IMR-90 (cell line): ENCODE measurements at regions not wholly inside any gene's neighbourhood (a gene's known extent, or its start where the extent isn't known, plus 50 kb on each side); places are given as distances from the start of the nearest gene placed in this dataset.
"Not testable (repeated sequence)": the region's sequence is repeated elsewhere in the genome, so short reads cannot be mapped to it uniquely, and the experiment has no call there.

Experiments used
- ATAC-seq: fragments of 200-7000 bp; cut with Tn5 transposase; 2 replicates; pipeline ENCODE4 v1.9.1; 2020; ENCODE audit warnings: low read depth, mild to moderate bottlenecking, moderate library complexity
- BruUV-seq: library from RNA; stranded (reverse); fragments of 400-500 nt; replicated peaks from 2 replicates; lab custom pipeline; 2021; lab: Mats Ljungman, UMichigan
- CTCF ChIA-PET: fragments of 300-600 bp; formaldehyde crosslinking; extraction: SDS; loops from one replicate; lab custom pipeline; 2021; ENCODE audit warnings: antibody characterized with exemption; lab: Yijun Ruan, JAX
- POLR2A ChIA-PET: fragments of 300-600 bp; sonication (Branson Sonifier 250); formaldehyde crosslinking; loops from one replicate; lab custom pipeline; 2022; ENCODE audit warnings: antibody characterized with exemption; ENCODE audit not compliant: unreplicated experiment; lab: Charles Lee
- DNase-seq: peaks from one replicate; pipeline ENCODE4 v3.0.0; 2013
- H2AFZ ChIP-seq: replicated peaks from 2 replicates; pipeline ENCODE3; 2013; ENCODE audit warnings: low read length, mild to moderate bottlenecking; ENCODE audit not compliant: poor library complexity
- H2AK5ac ChIP-seq: 2 replicates; pipeline ENCODE4 v1.6.1; 2013; ENCODE audit warnings: low read depth, low read length, inconsistent platforms
- H2AK9ac ChIP-seq: replicated peaks from 2 replicates; pipeline ENCODE3; 2013; ENCODE audit warnings: mild to moderate bottlenecking, low read depth, low read length, moderate library complexity; ENCODE audit not compliant: poor library complexity
- H2BK120ac ChIP-seq: 2 replicates; pipeline ENCODE4 v1.6.1; 2013; ENCODE audit warnings: low read depth, low read length, inconsistent platforms
- H2BK15ac ChIP-seq: 3 replicates; pipeline ENCODE4 v1.6.1; 2013; ENCODE audit warnings: low read depth, low read length, inconsistent platforms
- H2BK20ac ChIP-seq: 2 replicates; pipeline ENCODE4 v1.6.1; 2013; ENCODE audit warnings: low read depth, mild to moderate bottlenecking, inconsistent platforms, low read length, moderate library complexity
- H2BK5ac ChIP-seq: 2 replicates; pipeline ENCODE4 v1.6.1; 2013; ENCODE audit warnings: mild to moderate bottlenecking, low read depth, low read length, inconsistent platforms; ENCODE audit not compliant: poor library complexity, severe bottlenecking
- H3K14ac ChIP-seq: replicated peaks from 2 replicates; pipeline ENCODE4 v1.6.1; 2013; ENCODE audit warnings: low read depth, low read length, inconsistent platforms
- H3K18ac ChIP-seq: 2 replicates; pipeline ENCODE4 v1.6.1; 2013; ENCODE audit warnings: low read depth, low read length, control low read depth
- H3K23ac ChIP-seq: 2 replicates; pipeline ENCODE4 v1.6.1; 2013; ENCODE audit warnings: low read depth, low read length, inconsistent platforms
- H3K27ac ChIP-seq: 2 replicates; pipeline ENCODE4 v1.5.1; 2013; ENCODE audit warnings: mild to moderate bottlenecking, control low read depth, low read length; ENCODE audit not compliant: insufficient read depth
- H3K27me3 ChIP-seq: 2 replicates; pipeline ENCODE4 v1.6.1; 2013; ENCODE audit warnings: low read length; ENCODE audit not compliant: control insufficient read depth, insufficient read depth
- H3K36me3 ChIP-seq: 2 replicates; pipeline ENCODE4 v1.6.1; 2013; ENCODE audit warnings: low read length, mixed read lengths; ENCODE audit not compliant: control insufficient read depth, insufficient read depth
- H3K4ac ChIP-seq: 2 replicates; pipeline ENCODE4 v1.6.1; 2013; ENCODE audit warnings: low read depth, low read length, inconsistent platforms
- H3K4me1 ChIP-seq: 2 replicates; pipeline ENCODE4 v1.6.1; 2013; ENCODE audit warnings: low read length, mixed read lengths; ENCODE audit not compliant: control insufficient read depth, insufficient read depth
- H3K4me2 ChIP-seq: 2 replicates; pipeline ENCODE4 v1.6.1; 2013; ENCODE audit warnings: low read depth, mild to moderate bottlenecking, control low read depth, low read length, moderate library complexity
- H3K4me3 ChIP-seq: 2 replicates; pipeline ENCODE4 v1.5.1; 2013; ENCODE audit warnings: low read depth, mild to moderate bottlenecking, control low read depth, low read length, moderate library complexity; ENCODE audit not compliant: insufficient read depth
- H3K56ac ChIP-seq: 2 replicates; pipeline ENCODE4 v1.6.1; 2013; ENCODE audit warnings: low read length, inconsistent platforms; ENCODE audit not compliant: insufficient read depth; ENCODE audit errors: extremely low read depth
- H3K79me1 ChIP-seq, 2 experiments: 2 replicates each; pipeline ENCODE4 v1.6.1; 2013; ENCODE audit warnings: low read length in 2 of 2, inconsistent platforms in 1 of 2, low read depth in 1 of 2
- H3K9ac ChIP-seq: 2 replicates; pipeline ENCODE4 v1.6.1; 2013; ENCODE audit warnings: low read depth, low read length, control low read depth
- H3K9me1 ChIP-seq: 2 replicates; pipeline ENCODE4 v1.6.1; 2013; ENCODE audit warnings: low read length, inconsistent platforms; ENCODE audit not compliant: insufficient read depth
- H3K9me3 ChIP-seq: 2 replicates; pipeline ENCODE4 v1.6.1; 2013; ENCODE audit warnings: low read length; ENCODE audit not compliant: control insufficient read depth, insufficient read depth
- H4K20me1 ChIP-seq: 2 replicates; pipeline ENCODE4 v1.6.1; 2013; ENCODE audit warnings: low read length, inconsistent platforms; ENCODE audit not compliant: insufficient read depth
- H4K5ac ChIP-seq: 2 replicates; pipeline ENCODE4 v1.6.1; 2013; ENCODE audit warnings: mild to moderate bottlenecking, low read depth, low read length, control low read depth
- H4K8ac ChIP-seq, 2 experiments: 2 replicates each; pipeline ENCODE4 v1.6.1; 2013; ENCODE audit warnings: low read depth in 2 of 2, low read length in 2 of 2, control low read depth in 1 of 2, inconsistent platforms in 1 of 2
- H4K91ac ChIP-seq: 2 replicates; pipeline ENCODE4 v1.6.1; 2013; ENCODE audit warnings: low read depth, low read length, inconsistent platforms; ENCODE audit not compliant: insufficient read depth
- WGBS, 2 experiments: methylation state at CpG; one replicate each; pipeline versions ENCODE4 v1.1.5 to v1.1.7; 2013; ENCODE audit warnings: missing lambda C conversion rate in 2 of 2; ENCODE audit not compliant: insufficient read length in 1 of 2; ENCODE audit errors: extremely low coverage in 2 of 2; 5-methylcytosine and 5-hydroxymethylcytosine counted together
- dilution Hi-C: fragments of 300-500 bp; cut with HindIII; formaldehyde crosslinking; loops from one replicate; pipeline ENCODE4 v1.14.3; 2018; ENCODE audit warnings: low sequenced_read_pairs; ENCODE audit not compliant: unreplicated experiment
- in situ Hi-C: fragments of 300-500 bp; cut with MboI; formaldehyde crosslinking; loops from 3 replicates; pipeline ENCODE4 v1.14.3; 2019; ENCODE audit warnings: low sequenced_read_pairs, inconsistent platforms, mixed read lengths
- intact Hi-C: fragments of 100-400 bp; cut with micrococcal nuclease; formaldehyde crosslinking; loops from 2 replicates; pipeline ENCODE4 v1.10.0; 2022

- H4K91ac ChIP-seq, CTCF ChIA-PET, H2BK15ac ChIP-seq, H3K79me1 ChIP-seq, H3K9ac ChIP-seq, H3K4me1 ChIP-seq, H3K4ac ChIP-seq, H4K5ac ChIP-seq, H2AK9ac ChIP-seq, H3K18ac ChIP-seq, H2BK20ac ChIP-seq, H2BK120ac ChIP-seq, H3K4me3 ChIP-seq, H2AK5ac ChIP-seq, H4K20me1 ChIP-seq, H3K56ac ChIP-seq, H3K9me1 ChIP-seq, ATAC-seq, intact Hi-C loops, H3K23ac ChIP-seq, H3K4me2 ChIP-seq, H4K8ac ChIP-seq, POLR2A ChIA-PET, DNase-seq, BruUV-seq, H3K36me3 ChIP-seq, H2BK5ac ChIP-seq, in situ Hi-C loops, H2AFZ ChIP-seq, dilution Hi-C loops, H3K14ac ChIP-seq, H3K27ac ChIP-seq, H3K27me3 ChIP-seq, H3K9me3 ChIP-seq: not testable (repeated sequence)
- WGBS, 2 experiments: no CpG with 5 or more reads among the region's 3 CpGs
Observed at GRCh38 chr5:99581204-99581603, 652.4 kb upstream of the CHD1 start.

GRCh38 chr5:99562937-99563627 lies 634.3 kb upstream of the CHD1 start:
- H3K36me3 ChIP-seq, H3K56ac ChIP-seq, ATAC-seq, H3K9ac ChIP-seq, H3K14ac ChIP-seq, in situ Hi-C loops, H2BK20ac ChIP-seq, H3K4me3 ChIP-seq, H4K20me1 ChIP-seq, CTCF ChIA-PET, H3K9me3 ChIP-seq, H3K18ac ChIP-seq, H3K4ac ChIP-seq, H2BK5ac ChIP-seq, H4K5ac ChIP-seq, DNase-seq, H2BK120ac ChIP-seq, H3K23ac ChIP-seq, BruUV-seq, H3K27ac ChIP-seq, H2BK15ac ChIP-seq, H3K4me2 ChIP-seq, H3K9me1 ChIP-seq, dilution Hi-C loops, H2AK9ac ChIP-seq, POLR2A ChIA-PET, H2AFZ ChIP-seq, H4K91ac ChIP-seq, H2AK5ac ChIP-seq, H3K4me1 ChIP-seq, H3K79me1 ChIP-seq, H4K8ac ChIP-seq, intact Hi-C loops, H3K27me3 ChIP-seq: not testable (repeated sequence)
- 87% methylated on average over 3 of the region's 15 CpGs; no CpG with 5 or more reads in 1 of the 2 experiments for WGBS, 2 experiments
